GM23248 (cell line): ENCODE measurements at regions not wholly inside any gene's neighbourhood (a gene's known extent, or its start where the extent isn't known, plus 50 kb on each side); places are given as distances from the start of the nearest gene placed in this dataset.

ENCODE experiments used
- DNase-seq: peaks from one replicate; pipeline ENCODE4 v3.0.0-alpha.2; 2015
- H2AFZ ChIP-seq: fragments of 200-600 bp; sonication (generic); 2 replicates; pipeline ENCODE4 v1.6.1; 2016; ENCODE audit warnings: antibody characterized with exemption
- H3F3A ChIP-seq: fragments of 200-600 bp; sonication (generic); 2 replicates; pipeline ENCODE4 v1.6.1; 2016; ENCODE audit warnings: mild to moderate bottlenecking, antibody characterized with exemption, mixed run types; ENCODE audit not compliant: insufficient read depth
- H3K27ac ChIP-seq: fragments of 200-600 bp; sonication (generic); 2 replicates; pipeline ENCODE4 v1.5.1; 2016; ENCODE audit warnings: mild to moderate bottlenecking
- H3K27me3 ChIP-seq: fragments of 200-600 bp; sonication (generic); replicated peaks from 2 replicates; pipeline ENCODE4 v1.6.1; 2016; ENCODE audit warnings: mild to moderate bottlenecking; ENCODE audit not compliant: insufficient read depth
- H3K36me3 ChIP-seq: fragments of 200-600 bp; sonication (generic); 2 replicates; pipeline ENCODE4 v1.6.1; 2016; ENCODE audit warnings: low read depth, mild to moderate bottlenecking
- H3K4me1 ChIP-seq: fragments of 200-600 bp; sonication (generic); 2 replicates; pipeline ENCODE4 v1.6.1; 2016; ENCODE audit warnings: mild to moderate bottlenecking; ENCODE audit not compliant: insufficient read depth
- H3K4me2 ChIP-seq: fragments of 200-600 bp; sonication (generic); one replicate; pipeline ENCODE4 v1.6.1; 2016; ENCODE audit warnings: mild to moderate bottlenecking; ENCODE audit not compliant: unreplicated experiment
- H3K4me3 ChIP-seq: fragments of 200-600 bp; sonication (generic); 2 replicates; pipeline ENCODE4 v1.5.1; 2016; ENCODE audit warnings: mild to moderate bottlenecking
- H3K79me2 ChIP-seq: fragments of 200-600 bp; sonication (generic); 2 replicates; pipeline ENCODE4 v1.6.1; 2016; ENCODE audit warnings: mild to moderate bottlenecking; ENCODE audit not compliant: insufficient read depth
- H3K9ac ChIP-seq: fragments of 200-600 bp; sonication (generic); 2 replicates; pipeline ENCODE4 v1.6.1; 2016; ENCODE audit warnings: mild to moderate bottlenecking
- H3K9me2 ChIP-seq: fragments of 200-600 bp; sonication (generic); 2 replicates; pipeline ENCODE4 v1.6.1; 2016; ENCODE audit warnings: mixed run types, mild to moderate bottlenecking, moderate library complexity; ENCODE audit not compliant: insufficient read depth
- H3K9me3 ChIP-seq: fragments of 200-600 bp; sonication (generic); one replicate; pipeline ENCODE4 v1.6.1; 2017; ENCODE audit warnings: low read depth
- H4K20me1 ChIP-seq: fragments of 200-600 bp; sonication (generic); 2 replicates; pipeline ENCODE4 v1.6.0; 2016; ENCODE audit not compliant: insufficient read depth
- EZH2 ChIP-seq: fragments of 200-600 bp; sonication (generic); IDR thresholded peaks from 2 replicates; pipeline ENCODE4 v1.6.1; 2018; ENCODE audit warnings: antibody characterized with exemption, mild to moderate bottlenecking; ENCODE audit not compliant: insufficient read depth, poor library complexity, severe bottlenecking
- EZH2phosphoT487 ChIP-seq: fragments of 200-600 bp; sonication (generic); IDR thresholded peaks from 2 replicates; pipeline ENCODE4 v1.6.1; 2018; ENCODE audit warnings: antibody characterized with exemption, moderate library complexity, mild to moderate bottlenecking, low read depth; ENCODE audit not compliant: insufficient read depth
- WGBS, 2 experiments: methylation state at CpG; one replicate each; pipeline ENCODE4 v1.1.6; 2015 to 2017; ENCODE audit warnings: low lambda C conversion rate in 2 of 2, low coverage in 1 of 2; ENCODE audit errors: missing lambda C conversion rate in 2 of 2; 5-methylcytosine and 5-hydroxymethylcytosine counted together
- in situ Hi-C: fragments of 300-500 bp; cut with MboI; formaldehyde crosslinking; loops from 2 replicates; pipeline ENCODE4 v1.15.0; 2020

DNA sequence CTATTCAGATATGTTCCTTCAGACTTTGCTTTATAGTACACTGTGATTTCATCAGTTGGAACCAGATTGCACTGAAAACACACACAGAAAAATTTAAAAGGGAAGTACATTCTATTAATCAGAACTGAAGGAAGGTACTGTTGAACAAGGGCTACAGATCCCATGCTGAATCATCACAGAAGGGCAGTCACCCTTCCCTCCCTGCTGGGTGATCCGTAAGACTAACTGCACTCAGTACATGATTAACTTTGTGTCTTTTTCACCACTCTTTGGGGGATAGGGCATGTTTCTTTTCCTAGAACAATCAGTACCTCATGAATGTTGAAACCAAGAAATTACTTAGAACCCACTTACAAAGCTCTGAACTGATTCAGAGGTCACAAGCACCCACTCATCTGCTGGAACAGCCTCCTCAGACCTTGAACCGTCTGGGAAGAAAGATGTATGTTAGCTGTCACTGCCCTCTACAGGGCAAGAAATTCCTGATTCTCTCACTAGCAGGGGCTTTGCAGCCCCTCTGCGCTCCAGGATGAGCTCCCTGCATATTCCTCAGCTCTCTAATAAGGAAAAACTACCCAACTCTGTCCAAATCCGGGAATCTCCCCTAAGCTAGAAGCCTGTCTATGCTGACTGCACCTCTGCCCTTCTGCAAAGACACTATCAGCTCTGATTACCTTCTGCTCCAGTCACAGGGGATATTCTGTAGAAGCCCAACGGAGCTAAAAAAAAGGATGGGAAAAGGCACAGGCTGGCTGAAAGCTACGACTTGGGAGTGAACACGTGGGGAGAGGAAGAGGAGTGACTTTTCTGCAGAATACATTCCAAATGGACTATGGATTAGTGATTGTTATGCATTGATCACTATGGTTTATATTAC is 51.0 kb downstream of the IARS1 start:
- DNase-seq, result peak; percentile 88
- Histone ChIP-seq H3K36me3 (peaks cover 81% of the 10 kb centered on the region), H3K9me3 (no peaks in the 10 kb centered on the region), H3K4me1 (peaks cover 46% of the 10 kb centered on the region), H3K9ac (peak overlapping the region; percentile 61), H2AFZ (no peak overlapping the region), H3K27ac (peak overlapping the region; percentile 81), H3K79me2 (peaks cover 31% of the 10 kb centered on the region), H3K9me2 (no peaks in the 10 kb centered on the region), H3F3A (peaks cover 68% of the 10 kb centered on the region), H4K20me1 (no peaks in the 10 kb centered on the region), H3K4me2 (peak overlapping the region; percentile 47), H3K27me3 (no peaks in the 10 kb centered on the region), H3K4me3 (no peak overlapping the region)
- no peak for TF ChIP-seq EZH2
- TF ChIP-seq EZH2phosphoT487, result no peak
- in situ Hi-C loops, result no loop called here
- 36 to 46% methylated on average over 7 of the region's 7 CpGs for WGBS, 2 experiments

DNA sequence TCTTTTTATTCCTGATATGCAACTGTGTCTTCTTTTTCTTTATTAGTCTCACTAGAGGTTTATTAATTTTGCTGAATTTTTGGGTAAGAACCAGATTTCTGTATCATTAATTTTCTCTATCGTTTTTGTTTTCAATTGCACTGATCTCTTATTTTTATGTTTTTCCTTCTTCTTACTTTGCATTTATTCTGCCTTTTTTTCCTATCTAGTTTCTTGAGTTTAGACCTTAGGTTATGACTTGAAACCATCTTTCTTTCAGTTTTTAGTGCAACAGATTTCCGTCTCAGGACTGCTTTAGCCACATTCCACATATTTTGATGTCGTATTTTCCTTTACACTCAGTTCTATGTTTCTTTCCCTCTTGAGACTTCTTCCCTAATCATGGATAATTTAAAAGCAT is 56.6 kb downstream of the IARS1 start:
- TF ChIP-seq EZH2, result no peak
- H3K27ac ChIP-seq, result no peak overlapping the region
- H3K9me2 ChIP-seq, result no peaks in the 10 kb centered on the region
- in situ Hi-C loops, result loop anchor here (5.0 kb wide), 1 partner anchor 100 kb away; no protein-coding TSS in a partner anchor
- DNase-seq, result no peak
- H4K20me1 ChIP-seq, result no peaks in the 10 kb centered on the region
- peaks cover 31% of the 10 kb centered on the region for H3F3A ChIP-seq
- H3K4me3 ChIP-seq, result no peak overlapping the region
- H2AFZ ChIP-seq, result no peak overlapping the region
- peaks cover 96% of the 10 kb centered on the region for H3K36me3 ChIP-seq
- H3K9ac ChIP-seq, result no peak overlapping the region
- WGBS, 2 experiments, result 96 to 97% methylated on average over 3 of the region's 3 CpGs
- peaks cover 5% of the 10 kb centered on the region for H3K4me1 ChIP-seq
- peaks cover 46% of the 10 kb centered on the region for H3K79me2 ChIP-seq
- H3K9me3 ChIP-seq, result no peaks in the 10 kb centered on the region
- no peak overlapping the region for H3K4me2 ChIP-seq
- H3K27me3 ChIP-seq, result no peaks in the 10 kb centered on the region

DNA sequence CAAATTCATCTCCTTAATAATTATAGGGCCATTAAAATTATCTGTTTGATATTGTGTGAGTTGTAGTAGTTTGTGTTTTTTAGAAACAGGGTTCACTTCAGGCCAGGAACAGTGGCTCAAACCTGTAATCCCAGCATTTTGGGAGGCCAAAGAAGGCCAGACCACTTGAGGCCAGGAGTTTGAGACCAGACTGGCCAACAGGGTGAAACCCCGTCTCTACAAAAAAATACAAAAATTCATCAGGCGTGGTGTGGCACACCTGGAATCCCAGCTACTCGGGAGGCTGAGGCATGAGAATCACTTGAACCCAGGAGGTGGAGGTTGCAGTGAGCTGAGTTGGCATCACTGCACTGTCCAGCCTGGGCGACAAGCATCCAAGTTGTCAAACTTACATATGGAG is 57.0 kb downstream of the IARS1 start:
- in situ Hi-C loops, result loop anchor here (5.0 kb wide), 1 partner anchor 99 kb away; no protein-coding TSS in a partner anchor
- no peaks in the 10 kb centered on the region for H3K9me2 ChIP-seq
- H3F3A ChIP-seq, result peaks cover 31% of the 10 kb centered on the region
- H3K36me3 ChIP-seq, result peaks cover 96% of the 10 kb centered on the region
- H3K79me2 ChIP-seq, result peaks cover 48% of the 10 kb centered on the region
- H3K27ac ChIP-seq, result no peak overlapping the region
- no peaks in the 10 kb centered on the region for H3K27me3 ChIP-seq
- H3K9me3 ChIP-seq, result no peaks in the 10 kb centered on the region
- peaks cover under 1% of the 10 kb centered on the region for H3K4me1 ChIP-seq
- H2AFZ ChIP-seq, result no peak overlapping the region
- DNase-seq, result no peak
- H3K9ac ChIP-seq, result no peak overlapping the region
- H3K4me2 ChIP-seq, result no peak overlapping the region
- no peak overlapping the region for H3K4me3 ChIP-seq
- TF ChIP-seq EZH2phosphoT487 (no peak), EZH2 (no peak)
- no peaks in the 10 kb centered on the region for H4K20me1 ChIP-seq
- WGBS, 2 experiments, result 97% methylated on average over 4 of the region's 4 CpGs

DNA sequence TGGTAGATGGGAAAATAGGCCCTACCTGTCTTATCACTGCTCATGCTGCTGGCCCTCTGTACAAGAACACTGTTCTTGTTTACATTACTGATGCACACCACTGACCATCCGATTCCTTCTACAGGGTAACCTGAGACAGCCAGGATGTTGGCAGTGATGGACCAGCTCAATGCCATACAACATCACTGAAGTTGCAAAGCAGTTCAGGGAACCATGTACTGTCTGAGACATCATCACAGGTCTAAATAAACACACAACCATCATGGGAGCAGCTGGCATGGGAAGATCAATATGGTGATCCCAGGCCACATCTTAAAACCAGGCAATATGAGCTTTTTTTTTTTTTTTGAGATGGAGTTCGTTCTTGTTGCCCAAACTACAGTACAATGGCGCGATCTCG is 59.0 kb downstream of the IARS1 start:
- H3K4me2 ChIP-seq, result no peak overlapping the region
- H3K36me3 ChIP-seq, result peaks cover 93% of the 10 kb centered on the region
- H4K20me1 ChIP-seq, result no peaks in the 10 kb centered on the region
- no peak overlapping the region for H2AFZ ChIP-seq
- in situ Hi-C loops, result no loop called here
- 96 to 100% methylated on average over 4 to 5 of the region's 5 CpGs for WGBS, 2 experiments
- no peak overlapping the region for H3K9ac ChIP-seq
- no peaks in the 10 kb centered on the region for H3K4me1 ChIP-seq
- H3K4me3 ChIP-seq, result no peak overlapping the region
- H3K27me3 ChIP-seq, result no peaks in the 10 kb centered on the region
- no peak overlapping the region for H3K27ac ChIP-seq
- no peaks in the 10 kb centered on the region for H3K9me2 ChIP-seq
- H3K79me2 ChIP-seq, result peaks cover 43% of the 10 kb centered on the region
- H3F3A ChIP-seq, result peaks cover 26% of the 10 kb centered on the region
- TF ChIP-seq EZH2phosphoT487 (no peak), EZH2 (no peak)
- no peaks in the 10 kb centered on the region for H3K9me3 ChIP-seq
- DNase-seq, result no peak
